ELR (cell line): ENCODE measurements at regions not wholly inside any gene's neighbourhood (a gene's known extent, or its start where the extent isn't known, plus 50 kb on each side); places are given as distances from the start of the nearest gene placed in this dataset.

Experiments used
- DNase-seq: peaks from one replicate; pipeline ENCODE4 v3.0.0-alpha.2; 2015; ENCODE audit warnings: low read depth

DNA sequence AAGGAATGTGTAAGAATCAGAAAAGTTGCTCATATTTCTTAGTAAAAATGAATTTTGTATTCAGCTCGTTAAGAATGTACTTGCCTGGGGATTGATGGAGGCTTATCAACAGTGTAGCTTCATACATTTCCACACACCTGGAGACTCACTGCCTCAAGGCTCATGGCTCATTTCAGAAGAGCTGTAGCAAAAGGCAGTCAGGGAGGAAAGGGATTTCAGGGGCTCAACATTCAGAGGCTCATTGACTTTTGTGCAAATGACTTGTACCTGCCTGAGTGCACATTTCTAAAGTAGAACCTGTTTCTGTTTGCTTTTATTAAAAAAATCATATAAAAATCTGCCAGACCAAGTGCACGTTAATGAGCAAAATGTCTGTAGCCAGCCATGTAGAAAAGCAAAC lies 304.4 kb downstream of the KCNS3 start:
- DNase-seq = no peak

- DNase-seq = no peak
These were observed 302.4 kb downstream of the KCNS3 start for GRCh38 chr2:18180912-18181311.

DNA sequence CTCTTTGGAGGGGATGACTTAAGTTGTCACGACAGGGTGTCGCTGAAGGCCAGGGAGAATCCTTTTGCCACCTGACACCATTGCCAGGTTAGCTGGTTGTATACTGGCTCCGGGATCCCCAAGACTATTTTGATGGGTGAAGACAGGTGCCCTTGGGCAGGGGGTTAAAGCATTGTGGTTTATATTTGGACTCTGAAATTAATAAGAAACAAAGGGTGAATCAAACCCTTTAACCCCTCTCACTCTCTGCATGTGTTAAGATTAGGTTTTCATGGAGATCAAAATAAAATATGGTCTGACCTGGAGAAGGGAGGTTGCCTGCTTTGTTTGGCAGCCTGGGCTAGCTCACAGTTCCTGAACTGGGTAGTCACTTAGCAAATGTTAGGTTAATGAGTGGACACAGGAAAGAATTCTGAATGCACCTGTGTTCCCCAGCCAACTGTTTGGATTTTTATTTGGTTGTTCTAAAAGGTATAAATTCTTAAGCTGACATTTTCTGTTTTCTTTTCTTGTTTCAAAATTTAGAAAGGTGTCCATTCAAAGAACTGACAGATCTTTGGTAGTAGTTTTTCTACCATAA lies 301.7 kb downstream of the KCNS3 start:
- DNase-seq = no peak

- DNase-seq = peak; percentile 45
These were observed 300.4 kb downstream of the KCNS3 start for GRCh38 chr2:18178736-18179349.

- DNase-seq = no peak
These were observed 298.3 kb downstream of the KCNS3 start for GRCh38 chr2:18176679-18177215.

DNA sequence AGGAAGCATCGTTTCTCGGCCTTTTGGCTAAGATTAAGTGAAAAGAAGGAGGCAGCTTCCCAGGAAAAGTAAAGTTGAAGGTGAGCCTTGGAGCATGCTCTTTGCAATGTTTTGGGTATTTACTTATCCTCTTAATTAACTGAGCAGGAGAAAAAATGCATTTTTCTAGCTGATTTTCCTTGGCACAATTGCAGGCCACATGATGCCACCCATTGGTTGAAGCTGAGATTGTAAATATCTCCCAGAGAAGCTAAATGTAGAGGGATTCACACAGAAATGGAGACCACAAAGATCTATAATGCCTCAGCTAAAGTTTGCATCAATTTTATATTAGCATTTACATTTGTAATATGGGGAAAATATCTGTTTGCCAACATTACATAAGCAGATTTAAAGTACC lies 294.1 kb downstream of the KCNS3 start:
- DNase-seq = no peak

DNA sequence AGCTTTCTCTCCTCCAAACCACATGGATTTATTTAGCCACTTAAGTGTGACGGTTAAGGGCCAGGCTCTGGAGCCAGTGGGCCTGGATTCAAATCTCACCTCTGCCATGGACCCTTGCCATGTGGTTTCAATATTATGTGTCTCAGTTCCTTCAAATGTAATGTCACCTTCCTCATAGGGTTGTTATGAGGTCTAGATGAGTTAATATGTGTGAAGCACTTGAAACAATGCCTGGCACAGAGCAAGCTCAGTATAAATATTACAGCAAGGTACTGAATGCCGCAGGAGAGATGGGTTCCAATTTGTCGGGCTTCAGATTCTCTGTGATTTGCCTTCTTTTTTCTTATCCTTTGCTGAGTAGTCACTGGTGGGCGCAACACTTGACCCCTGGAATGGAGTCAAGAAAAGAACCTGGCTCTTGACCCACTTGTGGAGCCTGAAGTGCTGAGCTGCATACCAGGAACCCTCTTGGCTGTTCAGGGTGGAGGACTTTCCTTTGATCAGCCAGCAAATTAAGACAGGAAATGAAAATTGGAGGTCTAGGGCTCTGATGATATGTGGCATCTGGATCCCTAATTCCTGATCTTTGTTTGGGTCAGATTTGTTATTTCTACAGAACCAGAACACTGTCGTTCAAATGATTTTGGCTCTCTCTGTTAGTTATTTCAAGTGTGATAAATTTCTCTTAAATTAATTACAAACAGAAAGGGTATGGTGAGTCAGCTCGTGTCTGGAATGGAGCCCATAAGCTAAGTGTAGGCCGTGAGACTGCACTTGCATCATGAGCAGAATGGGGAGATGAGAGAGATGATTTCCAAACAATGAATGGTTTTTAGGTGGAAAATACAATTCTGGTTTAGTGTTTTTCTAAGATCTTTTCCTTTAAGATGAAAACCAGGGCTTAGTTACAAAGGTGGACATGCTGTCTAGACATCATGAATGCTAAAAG lies 293.0 kb downstream of the KCNS3 start:
- DNase-seq = peak; percentile 8

- DNase-seq = no peak
These were observed 292.2 kb downstream of the KCNS3 start for GRCh38 chr2:18170642-18171041.

DNA sequence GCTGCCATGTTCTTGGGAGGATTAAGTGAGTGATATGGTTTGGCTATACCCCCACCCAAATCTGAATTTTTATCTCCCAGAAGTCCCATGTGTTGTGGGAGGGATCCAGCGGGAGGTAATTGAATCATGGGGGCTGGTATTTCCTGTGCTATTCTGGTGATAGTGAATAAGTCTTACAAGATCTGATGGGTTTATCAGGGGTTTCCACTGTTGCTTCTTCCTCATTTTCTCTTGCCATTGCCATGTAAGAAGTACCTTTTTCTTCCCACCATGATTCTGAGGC lies 291.4 kb downstream of the KCNS3 start:
- no peak for DNase-seq

GRCh38 chr2:18169121-18169892 lies 290.8 kb downstream of the KCNS3 start:
- peak; percentile 24 for DNase-seq

- no peak for DNase-seq
These were observed 289.4 kb downstream of the KCNS3 start for GRCh38 chr2:18167871-18168270.

DNA sequence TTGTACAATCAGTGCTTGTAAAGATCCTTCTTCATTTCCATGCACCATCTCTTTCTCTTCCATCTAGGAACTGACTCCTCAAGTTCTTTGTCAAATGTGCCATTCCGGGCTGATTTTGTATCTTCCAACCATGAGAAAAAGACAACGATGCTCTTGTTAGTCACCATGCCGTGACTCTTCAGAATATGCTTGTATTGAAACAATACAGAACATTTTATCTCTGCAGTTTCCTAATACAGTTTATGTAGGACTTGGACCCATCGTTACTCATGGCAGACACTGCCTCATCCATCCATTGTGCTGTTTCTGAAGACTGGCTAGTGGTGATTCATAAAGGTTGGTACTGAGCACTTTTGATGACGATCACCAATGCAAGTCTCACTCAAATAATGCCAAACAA lies 283.2 kb downstream of the KCNS3 start:
- no peak for DNase-seq

GRCh38 chr2:18159896-18160295 lies 281.4 kb downstream of the KCNS3 start:
- no peak for DNase-seq

- DNase-seq = no peak
These were observed 278.0 kb downstream of the KCNS3 start for GRCh38 chr2:18156421-18156820.

DNA sequence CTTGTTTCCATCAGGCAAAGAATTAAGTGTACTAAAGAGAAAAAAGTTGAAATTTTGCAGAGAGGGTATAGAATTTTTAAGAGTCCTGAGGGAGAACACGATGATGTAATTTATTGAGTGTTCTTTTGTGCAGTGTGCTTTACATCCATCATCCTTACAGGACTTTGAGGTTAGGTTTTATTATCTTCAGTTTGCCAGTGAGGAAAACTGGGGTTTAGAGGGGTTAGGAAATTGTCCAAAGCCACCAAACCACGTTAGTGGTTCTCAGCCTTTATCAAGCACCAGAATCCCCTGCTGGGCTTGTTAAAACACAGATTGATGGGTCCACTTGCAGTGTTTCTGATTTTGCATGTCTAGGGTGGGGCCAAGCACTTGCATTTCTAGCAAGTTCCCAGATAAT lies 277.5 kb downstream of the KCNS3 start:
- no peak for DNase-seq

DNA sequence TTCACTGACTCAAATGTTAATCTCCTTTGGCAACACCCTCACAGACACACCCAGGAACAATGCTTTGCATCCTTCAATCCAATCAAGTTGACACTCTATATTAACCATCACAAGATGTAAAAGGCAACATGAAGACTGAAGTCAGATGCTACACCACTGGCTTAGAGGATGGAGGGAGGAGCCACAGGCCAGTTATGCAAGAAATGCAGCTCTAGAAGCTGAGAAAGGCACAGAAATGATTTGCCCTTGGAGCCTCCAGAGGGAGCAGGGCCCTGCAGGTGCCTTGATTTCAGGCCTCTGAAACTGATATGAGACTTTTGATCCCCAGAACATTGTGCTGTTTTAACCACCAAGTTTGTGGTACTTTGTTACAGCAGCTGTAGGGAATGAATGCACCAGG lies 276.3 kb downstream of the KCNS3 start:
- DNase-seq = peak; percentile 3

- peak; percentile 15 for DNase-seq
These were observed 275.8 kb downstream of the KCNS3 start for GRCh38 chr2:18154259-18154658.

DNA sequence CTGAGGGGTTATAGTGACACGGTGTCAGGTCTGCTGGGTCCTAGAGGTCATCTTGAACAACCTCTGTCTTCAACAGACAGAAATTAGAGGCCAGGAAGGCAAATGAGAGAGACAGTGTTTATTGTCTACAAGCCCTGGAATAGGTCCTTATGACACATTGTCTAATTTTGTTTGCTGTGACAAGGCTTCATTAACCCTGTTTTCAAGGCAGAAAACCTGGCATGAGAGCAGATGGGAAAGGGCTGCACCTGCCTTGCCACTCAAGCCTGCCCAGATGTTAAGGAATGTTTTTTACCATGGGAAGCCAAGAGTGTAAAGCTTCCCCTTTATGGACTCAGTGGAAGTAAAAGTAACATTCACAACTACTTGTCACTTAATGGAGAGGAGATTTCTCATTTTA lies 275.3 kb downstream of the KCNS3 start:
- no peak for DNase-seq

GRCh38 chr2:18151237-18151636 lies 272.8 kb downstream of the KCNS3 start:
- no peak for DNase-seq

GRCh38 chr2:18149660-18150246 lies 271.3 kb downstream of the KCNS3 start:
- peak; percentile 69 for DNase-seq

DNA sequence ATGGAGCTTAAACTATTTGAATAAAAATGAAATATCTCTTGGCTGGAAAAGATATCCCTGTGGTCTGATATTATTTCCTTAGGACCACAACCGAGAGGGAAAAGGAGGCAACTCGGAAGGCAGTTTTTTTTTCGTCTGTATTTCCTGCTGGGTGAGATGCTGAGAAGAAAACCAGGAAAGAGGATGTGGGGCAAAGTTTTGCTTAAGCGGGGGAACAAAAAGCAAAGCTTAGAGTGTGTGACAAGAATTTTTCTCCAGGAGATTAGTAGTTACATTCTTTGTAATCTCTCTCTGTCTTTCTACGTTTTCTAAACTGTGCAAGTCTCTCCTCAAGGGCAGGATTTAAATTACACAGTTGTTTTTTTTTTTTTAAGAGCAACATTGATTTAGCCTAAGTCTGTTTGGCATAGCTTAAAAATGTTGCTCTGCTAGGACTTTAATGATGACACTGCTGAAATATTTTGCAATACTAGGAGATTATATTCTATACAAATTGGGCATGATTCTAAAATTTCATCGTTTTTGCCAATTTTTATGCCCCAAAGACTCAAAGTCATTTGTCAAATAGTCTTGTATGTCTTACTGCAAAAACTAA lies 258.5 kb downstream of the KCNS3 start:
- no peak for DNase-seq

DNA sequence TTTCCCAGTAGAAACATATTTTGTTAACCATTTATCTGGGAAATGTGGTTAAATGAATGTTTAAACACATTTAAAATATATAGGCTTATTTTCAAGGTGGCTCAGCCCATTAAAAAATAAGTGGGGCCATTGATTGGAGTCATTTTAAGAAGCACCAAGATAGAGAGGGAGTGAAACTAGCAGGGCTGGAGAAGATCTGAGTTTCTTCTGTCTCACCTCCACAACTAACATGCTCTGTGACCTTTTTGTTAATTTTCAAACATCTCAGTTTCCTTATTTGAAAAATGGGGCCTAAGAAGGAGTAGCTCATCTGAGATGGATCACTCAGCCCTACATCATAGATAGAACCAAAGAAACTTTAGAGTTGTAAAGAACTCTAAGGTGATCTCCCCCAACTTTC lies 254.8 kb downstream of the KCNS3 start:
- no peak for DNase-seq
